Fibroblast of pulmonary artery (primary cell): ENCODE measurements at regions not wholly inside any gene's neighbourhood (a gene's known extent, or its start where the extent isn't known, plus 50 kb on each side); places are given as distances from the start of the nearest gene placed in this dataset.

Experiments
- DNase-seq: peaks from one replicate; pipeline ENCODE4 v3.0.0-alpha.2; 2010; ENCODE audit warnings: low read depth
- H3K4me3 ChIP-seq: replicated peaks from 2 replicates; pipeline ENCODE4 v1.5.1; 2011; ENCODE audit warnings: low read depth, mild to moderate bottlenecking, control low read depth, low read length, moderate library complexity
- CTCF ChIP-seq: IDR thresholded peaks from 2 replicates; pipeline ENCODE4 v1.5.1; 2011; ENCODE audit warnings: mild to moderate bottlenecking, control low read depth, low read length, inconsistent platforms; ENCODE audit errors: missing control alignments

- no peak for DNase-seq
- no peak overlapping the region for H3K4me3 ChIP-seq
- no peak for TF ChIP-seq CTCF
Observed at GRCh38 chr3:82927309-82928253, 1166.1 kb upstream of the GBE1 start.

GRCh38 chr3:82891028-82891427 is 1129.6 kb upstream of the GBE1 start:
- DNase-seq = no peak
- TF ChIP-seq CTCF = no peak

GRCh38 chr3:82883072-82883471 is 1121.6 kb upstream of the GBE1 start:
- no peak for TF ChIP-seq CTCF
- no peak for DNase-seq
- no peak overlapping the region for H3K4me3 ChIP-seq

More at GRCh38 chr3:82891028-82891427, 1129.6 kb upstream of the GBE1 start:
- H3K4me3 ChIP-seq = no peak overlapping the region

- no peak overlapping the region for H3K4me3 ChIP-seq
- TF ChIP-seq CTCF = no peak
- no peak for DNase-seq
Observed at GRCh38 chr3:82875401-82875800, 1114.0 kb upstream of the GBE1 start.

GRCh38 chr3:82839871-82840270 is 1078.4 kb upstream of the GBE1 start:
- no peak overlapping the region for H3K4me3 ChIP-seq
- TF ChIP-seq CTCF = no peak
- no peak for DNase-seq

- no peak for TF ChIP-seq CTCF
- no peak for DNase-seq
Observed at GRCh38 chr3:82834098-82834497, 1072.7 kb upstream of the GBE1 start.

GRCh38 chr3:82824491-82824890 is 1063.0 kb upstream of the GBE1 start:
- no peak for TF ChIP-seq CTCF
- no peak overlapping the region for H3K4me3 ChIP-seq
- DNase-seq = no peak

More at GRCh38 chr3:82834098-82834497, 1072.7 kb upstream of the GBE1 start:
- H3K4me3 ChIP-seq = no peak overlapping the region
